ENCODE measurements at regions not wholly inside any gene's neighbourhood (a gene's known extent, or its start where the extent isn't known, plus 50 kb on each side); places are given as distances from the start of the nearest gene placed in this dataset.

DNA sequence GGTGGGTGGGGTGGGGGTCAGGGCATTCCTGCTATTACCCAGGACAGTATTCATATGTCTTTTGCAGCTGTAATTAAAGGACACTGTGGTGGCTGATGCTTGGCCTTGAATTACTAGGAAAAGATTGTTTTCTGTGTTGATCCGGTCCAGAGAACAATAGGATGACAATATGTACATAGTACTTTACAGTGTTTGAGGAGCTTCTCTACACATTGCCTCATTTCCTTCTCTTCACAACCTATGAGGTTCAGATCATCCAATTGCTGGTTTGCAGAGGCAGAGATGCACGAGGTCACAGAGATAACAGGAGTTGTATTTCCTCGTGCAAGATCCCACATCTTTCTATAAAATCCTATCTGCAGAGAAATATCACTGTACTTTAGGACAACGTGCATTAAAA is 119.5 kb downstream of the LIPG start:
- 64 to 75% (median 71%) methylated on average over 4 of the region's 4 CpGs for WGBS, 4 donors
- no peak for ATAC-seq
- no peak overlapping the region for H3K4me3 ChIP-seq

DNA sequence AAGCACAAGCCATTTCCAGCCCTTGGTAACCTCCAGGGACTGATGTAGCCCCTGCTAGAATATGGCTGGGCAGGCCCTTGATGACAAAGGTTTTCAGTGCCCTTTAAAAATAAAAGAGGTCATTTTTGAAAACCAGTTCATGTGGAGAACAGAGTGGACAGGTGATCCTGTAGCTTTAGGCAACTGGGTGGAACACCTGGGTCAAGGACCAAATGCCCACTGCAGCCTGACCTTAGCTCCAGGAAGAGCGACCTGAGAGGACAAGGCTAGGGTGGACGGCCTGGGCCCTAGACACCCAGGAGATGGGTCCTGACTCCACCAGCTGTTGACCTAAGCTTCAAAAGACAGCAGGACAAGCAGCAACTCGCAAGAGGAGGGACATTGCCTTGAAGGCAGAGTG is 116.6 kb downstream of the LIPG start:
- H3K36me3 ChIP-seq: no peaks in the 10 kb centered on the region
- intact Hi-C loops (cut with DNase I): no loop called here
- no peak for DNase-seq
- 87 to 100% (median 91%) methylated on average over 3 of the region's 3 CpGs for WGBS, 4 donors
- TF ChIP-seq, protein P1, sequence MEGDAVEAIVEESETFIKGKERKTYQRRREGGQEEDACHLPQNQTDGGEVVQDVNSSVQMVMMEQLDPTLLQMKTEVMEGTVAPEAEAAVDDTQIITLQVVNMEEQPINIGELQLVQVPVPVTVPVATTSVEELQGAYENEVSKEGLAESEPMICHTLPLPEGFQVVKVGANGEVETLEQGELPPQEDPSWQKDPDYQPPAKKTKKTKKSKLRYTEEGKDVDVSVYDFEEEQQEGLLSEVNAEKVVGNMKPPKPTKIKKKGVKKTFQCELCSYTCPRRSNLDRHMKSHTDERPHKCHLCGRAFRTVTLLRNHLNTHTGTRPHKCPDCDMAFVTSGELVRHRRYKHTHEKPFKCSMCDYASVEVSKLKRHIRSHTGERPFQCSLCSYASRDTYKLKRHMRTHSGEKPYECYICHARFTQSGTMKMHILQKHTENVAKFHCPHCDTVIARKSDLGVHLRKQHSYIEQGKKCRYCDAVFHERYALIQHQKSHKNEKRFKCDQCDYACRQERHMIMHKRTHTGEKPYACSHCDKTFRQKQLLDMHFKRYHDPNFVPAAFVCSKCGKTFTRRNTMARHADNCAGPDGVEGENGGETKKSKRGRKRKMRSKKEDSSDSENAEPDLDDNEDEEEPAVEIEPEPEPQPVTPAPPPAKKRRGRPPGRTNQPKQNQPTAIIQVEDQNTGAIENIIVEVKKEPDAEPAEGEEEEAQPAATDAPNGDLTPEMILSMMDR (IDR thresholded peaks at IDR 0.05): no peak
- no peak for TF ChIP-seq POLR2A (IDR thresholded peaks at IDR 0.05)
- H3K27me3 ChIP-seq: peaks cover 0 to 7% (median 0%) of the 10 kb centered on the region in 9 donors
- H3K4me1 ChIP-seq: no peaks in the 10 kb centered on the region
- ATAC-seq: no peak
- H3K4me3 ChIP-seq: no peak overlapping the region
- no peak overlapping the region for H3K27ac ChIP-seq
- H3K9me3 ChIP-seq: no peaks in the 10 kb centered on the region

More for the DNA sequence above, 119.5 kb downstream of the LIPG start:
- no peaks in the 10 kb centered on the region for H3K9me3 ChIP-seq
- H3K36me3 ChIP-seq: no peaks in the 10 kb centered on the region
- intact Hi-C loops (cut with DNase I): no loop called here
- TF ChIP-seq POLR2A (IDR thresholded peaks at IDR 0.05): no peak
- TF ChIP-seq, protein P1 (IDR thresholded peaks at IDR 0.05): no peak
- H3K27me3 ChIP-seq: peaks cover 0 to 3% (median 0%) of the 10 kb centered on the region in 9 donors
- no peak overlapping the region for H3K27ac ChIP-seq
- H3K4me1 ChIP-seq: peaks cover 0 to 6% (median 0%) of the 10 kb centered on the region in 12 donors
- DNase-seq: no peak

DNA sequence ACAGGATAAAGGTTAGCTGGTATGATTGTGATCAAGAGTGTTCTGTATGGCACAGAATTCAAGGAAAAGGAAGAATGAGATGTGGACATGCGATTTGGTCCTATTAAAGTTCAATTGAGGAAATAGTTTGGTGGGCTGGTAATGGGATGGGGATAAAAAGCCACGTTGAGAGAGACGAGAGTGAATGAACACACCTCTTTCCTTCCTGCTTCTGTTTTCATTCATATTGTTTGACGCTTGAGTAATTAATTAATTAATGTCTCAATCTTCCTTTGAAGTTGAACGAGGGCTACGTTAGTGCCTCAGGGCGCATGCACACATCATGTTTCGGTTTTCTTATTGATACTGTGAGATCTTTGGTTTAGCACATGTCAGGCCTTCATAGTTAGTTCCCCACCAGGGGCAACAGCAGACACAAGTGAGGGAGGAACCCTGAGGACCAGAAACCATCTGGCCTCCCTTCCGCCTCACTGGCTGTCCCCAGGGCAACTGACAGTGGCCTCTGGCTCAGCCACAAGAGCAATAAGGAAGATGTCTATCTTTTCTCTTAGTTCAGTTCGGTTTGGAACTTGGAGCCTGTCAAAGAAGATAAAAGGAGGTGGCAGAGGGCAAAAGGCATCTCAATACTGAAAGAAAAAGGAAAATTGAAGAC is 116.0 kb downstream of the LIPG start:
- DNase-seq (no peak), ATAC-seq (no peak)
- intact Hi-C loops (cut with DNase I): no loop called here
- TF ChIP-seq, protein P1 (IDR thresholded peaks at IDR 0.05): no peak
- TF ChIP-seq POLR2A (IDR thresholded peaks at IDR 0.05): no peak
- H3K9me3 ChIP-seq: no peaks in the 10 kb centered on the region
- H3K27ac ChIP-seq: no peak overlapping the region
- no peaks in the 10 kb centered on the region for H3K4me1 ChIP-seq
- WGBS, 4 donors: 64 to 75% (median 68%) methylated on average over 10 of the region's 10 CpGs
- H3K27me3 ChIP-seq: peaks cover 0 to 7% (median 0%) of the 10 kb centered on the region in 9 donors
- no peaks in the 10 kb centered on the region for H3K36me3 ChIP-seq
- no peak overlapping the region for H3K4me3 ChIP-seq

DNA sequence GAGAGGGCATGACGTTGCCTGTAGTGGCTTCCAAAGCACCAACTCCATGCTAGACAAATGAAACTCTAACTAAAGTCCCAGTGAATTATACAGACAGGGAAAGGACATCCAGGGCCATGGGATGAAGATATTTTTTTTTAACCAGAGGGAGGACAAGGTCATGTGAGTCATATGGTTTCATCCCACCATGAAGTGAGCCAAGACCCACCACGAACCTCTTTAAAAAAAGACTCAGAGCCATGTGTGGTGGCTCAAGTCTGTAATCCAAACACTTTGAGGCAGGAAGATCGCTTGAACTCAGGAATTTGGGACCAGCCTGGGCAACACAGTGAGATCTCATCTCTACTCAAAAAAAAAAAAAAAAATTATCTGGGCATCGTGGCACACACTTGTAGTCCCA is 115.2 kb downstream of the LIPG start:
- no peak for TF ChIP-seq POLR2A (IDR thresholded peaks at IDR 0.05)
- TF ChIP-seq, protein P1 (IDR thresholded peaks at IDR 0.05): no peak
- Histone ChIP-seq H3K36me3 (no peaks in the 10 kb centered on the region), H3K4me3 (no peak overlapping the region), H3K9me3 (no peaks in the 10 kb centered on the region), H3K27me3 (peaks cover 0 to 7% (median 0%) of the 10 kb centered on the region in 9 donors), H3K4me1 (no peaks in the 10 kb centered on the region), H3K27ac (no peak overlapping the region)
- no peak for ATAC-seq
- WGBS, 4 donors: 79 to 87% (median 84%) methylated on average over 4 of the region's 4 CpGs
- no peak for DNase-seq
- intact Hi-C loops (cut with DNase I): no loop called here
